ENCODE measurements at regions not wholly inside any gene's neighbourhood (a gene's known extent, or its start where the extent isn't known, plus 50 kb on each side); places are given as distances from the start of the nearest gene placed in this dataset.
"Not testable (repeated sequence)": the region's sequence is repeated elsewhere in the genome, so short reads cannot be mapped to it uniquely, and the experiment has no call there.

GRCh38 chr5:103883143-103883542 lies 320.6 kb upstream of the NUDT12 start:
- TF ChIP-seq CTCF (conservative IDR thresholded peaks at IDR 0.05; ENCODE audit: low read length) = no peak
- H3K4me3 ChIP-seq (ENCODE audit: low read length) = no peak overlapping the region
- DNase-seq (ENCODE audit: low read depth) = no peak

- no peak overlapping the region for H3K4me3 ChIP-seq (ENCODE audit: low read length)
- TF ChIP-seq CTCF (conservative IDR thresholded peaks at IDR 0.05; ENCODE audit: low read length) = no peak
- no peak for DNase-seq (ENCODE audit: low read depth)
Observed at GRCh38 chr5:103881560-103881959, 319.0 kb upstream of the NUDT12 start.

GRCh38 chr5:103867857-103868598 lies 305.4 kb upstream of the NUDT12 start:
- no peak for DNase-seq (ENCODE audit: low read depth)
- no peak for TF ChIP-seq CTCF (conservative IDR thresholded peaks at IDR 0.05; ENCODE audit: low read length)
- H3K4me3 ChIP-seq (ENCODE audit: low read length) = no peak overlapping the region

- no peak for DNase-seq (ENCODE audit: low read depth)
- no peak for TF ChIP-seq CTCF (conservative IDR thresholded peaks at IDR 0.05; ENCODE audit: low read length)
Observed at GRCh38 chr5:103866169-103866568, 303.6 kb upstream of the NUDT12 start.

GRCh38 chr5:103862398-103862797 lies 299.8 kb upstream of the NUDT12 start:
- DNase-seq (ENCODE audit: low read depth) = no peak
- no peak for TF ChIP-seq CTCF (conservative IDR thresholded peaks at IDR 0.05; ENCODE audit: low read length)
- H3K4me3 ChIP-seq (ENCODE audit: low read length) = no peak overlapping the region

More at GRCh38 chr5:103866169-103866568, 303.6 kb upstream of the NUDT12 start:
- H3K4me3 ChIP-seq (ENCODE audit: low read length) = no peak overlapping the region

- H3K4me3 ChIP-seq (ENCODE audit: low read length) = no peak overlapping the region
- DNase-seq (ENCODE audit: low read depth) = no peak
- TF ChIP-seq CTCF (conservative IDR thresholded peaks at IDR 0.05; ENCODE audit: low read length) = no peak
Observed at GRCh38 chr5:103860327-103860726, 297.7 kb upstream of the NUDT12 start.

- not testable (repeated sequence) for H3K4me3 ChIP-seq (ENCODE audit: low read length); DNase-seq (ENCODE audit: low read depth)
Observed at GRCh38 chr5:103858367-103858766, 295.8 kb upstream of the NUDT12 start.
